H1 (cell line): ENCODE measurements at regions not wholly inside any gene's neighbourhood (a gene's known extent, or its start where the extent isn't known, plus 50 kb on each side); places are given as distances from the start of the nearest gene placed in this dataset.

Experiments used
- CBX8 ChIP-seq: fragments of 300-800, 300-1000 bp; sonication (generic); IDR thresholded peaks from 2 replicates; pipeline ENCODE4 v1.7.1; 2016; ENCODE audit warnings: low read depth, low read length, borderline replicate concordance
- CHD1 ChIP-seq: IDR thresholded peaks from 2 replicates; pipeline ENCODE4 v1.6.1; 2012; ENCODE audit warnings: low read depth, low read length, improper control_type of control experiment
- CREB1 ChIP-seq: IDR thresholded peaks from 2 replicates; pipeline ENCODE4 v1.6.1; 2012; ENCODE audit warnings: inconsistent platforms
- HDAC6 ChIP-seq: IDR thresholded peaks from one replicate; pipeline ENCODE4 v1.7.1; 2012; ENCODE audit warnings: low read depth, mild to moderate bottlenecking, inconsistent platforms, low read length, moderate library complexity
- SP4 ChIP-seq: IDR thresholded peaks from 2 replicates; pipeline ENCODE4 v1.6.1; 2012; ENCODE audit warnings: low read length, inconsistent platforms
- TCF12 ChIP-seq: IDR thresholded peaks from 2 replicates; pipeline ENCODE4 v1.6.1; 2011; ENCODE audit warnings: low read depth, mild to moderate bottlenecking, low read length
- TEAD4 ChIP-seq: IDR thresholded peaks from 2 replicates; pipeline ENCODE4 v1.6.1; 2012; ENCODE audit warnings: low read depth, low read length, inconsistent platforms, mixed read lengths

DNA sequence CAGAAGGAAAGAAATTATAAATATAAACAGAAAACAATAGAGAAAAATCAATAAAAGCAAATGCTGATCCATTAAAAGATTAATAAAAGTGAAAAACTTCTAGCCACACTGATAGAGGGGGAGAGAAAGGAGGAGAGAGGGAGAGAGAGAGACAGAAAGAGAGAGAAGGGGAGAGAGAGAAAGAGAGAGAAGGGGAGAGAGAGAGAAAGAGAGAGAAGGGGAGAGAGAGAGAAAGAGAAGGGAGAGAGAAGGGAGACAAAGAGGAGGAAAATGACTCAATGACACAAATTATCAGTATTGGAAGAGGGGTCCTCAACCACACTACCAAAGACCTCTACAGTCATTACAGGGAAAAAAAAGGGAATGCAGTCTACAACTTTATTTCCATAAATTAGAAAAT lies 94.4 kb upstream of the VIPR2 start (continued):
- no peak for TF ChIP-seq CREB1
- no peak for TF ChIP-seq HDAC6
- no peak for TF ChIP-seq TEAD4
- no peak for TF ChIP-seq CBX8
- TF ChIP-seq CHD1 = no peak
- no peak for TF ChIP-seq TCF12
- TF ChIP-seq SP4 = no peak
